ENCODE measurements at regions not wholly inside any gene's neighbourhood (a gene's known extent, or its start where the extent isn't known, plus 50 kb on each side); places are given as distances from the start of the nearest gene placed in this dataset.

- Histone ChIP-seq H4K20me1 (ENCODE audit: insufficient read depth) (no peaks in the 10 kb centered on the region), H2AFZ (ENCODE audit: low read depth, low read length, poor library complexity, severe bottlenecking) (no peak overlapping the region), H3K9me3 (ENCODE audit: control insufficient read depth in 1 of 2, insufficient read depth in 1 of 2, low read depth in 1 of 2, low read length in 2 of 2) (no peaks in the 10 kb centered on the region), H3K9me2 (ENCODE audit: insufficient read depth) (no peaks in the 10 kb centered on the region), H3K36me3 (ENCODE audit: control insufficient read depth in 1 of 2, insufficient read depth in 2 of 2, low read length in 2 of 2) (no peaks in the 10 kb centered on the region), H3K4me2 (ENCODE audit: low read length) (no peak overlapping the region), H3K4me3 (replicated peaks in 1 of 2; ENCODE audit: low read depth in 1 of 2, low read length in 2 of 2) (no peak overlapping the region), H3K4me1 (ENCODE audit: control insufficient read depth in 1 of 2, insufficient read depth in 2 of 2, low read length in 2 of 2) (no peaks in the 10 kb centered on the region), H3K27ac (ENCODE audit: low read depth, low read length) (no peak overlapping the region), H3K79me2 (ENCODE audit: insufficient read depth, low read length) (no peaks in the 10 kb centered on the region), H3K27me3 (ENCODE audit: insufficient read depth, low read length) (no peaks in the 10 kb centered on the region), H3K9ac (ENCODE audit: low read length) (no peak overlapping the region)
- RAD21 ChIA-PET (ENCODE audit: low non-redundant PET in 1 of 2, low total read pairs in 2 of 2, uncharacterized antibody in 2 of 2, unreplicated experiment in 2 of 2), result no interaction called here
- POLR2A ChIA-PET, result no interaction called here
- CTCF ChIA-PET, result no interaction called here
- ATAC-seq (no peak), DNase-seq (ENCODE audit: low read depth, low spot score) (no peak)
- TF ChIP-seq TCF7L2 (IDR thresholded peaks at IDR 0.05; ENCODE audit: borderline replicate concordance, extremely low read depth, insufficient read depth, insufficient read length) (no peak), ATF3 (IDR thresholded peaks at IDR 0.05) (no peak), YY1 (IDR thresholded peaks at IDR 0.05; ENCODE audit: extremely low read depth, insufficient replicate concordance, low read depth, low read length) (no peak), EGR1 (IDR thresholded peaks at IDR 0.05; ENCODE audit: low read depth) (no peak), CTCF (IDR thresholded peaks at IDR 0.05 in 2 of 3, conservative IDR thresholded peaks at IDR 0.05 in 1 of 3; ENCODE audit: borderline replicate concordance in 1 of 3, insufficient read depth in 1 of 3, low read depth in 2 of 3, low read length in 2 of 3) (no peak), POLR2A (IDR thresholded peaks at IDR 0.05; ENCODE audit: borderline replicate concordance, extremely low read depth, insufficient read depth, insufficient read length) (no peak), REST (IDR thresholded peaks at IDR 0.05; ENCODE audit: low read depth) (no peak), SRF (IDR thresholded peaks at IDR 0.05; ENCODE audit: low read depth) (no peak), RAD21 (IDR thresholded peaks at IDR 0.05; ENCODE audit: low read depth) (no peak), FOSL1 (IDR thresholded peaks at IDR 0.05; ENCODE audit: low read depth) (no peak), ZFX (IDR thresholded peaks at IDR 0.05) (no peak), SIN3A (IDR thresholded peaks at IDR 0.05; ENCODE audit: low read depth) (no peak), MAX (IDR thresholded peaks at IDR 0.05) (no peak)
- intact Hi-C loops (cut with micrococcal nuclease), result no loop called here
- no TSS peak for BruUV-seq (replicated peaks)
These were observed 214.7 kb upstream of the PTCHD4 start for GRCh38 chr6:48325701-48326100.
